ENCODE measurements at regions not wholly inside any gene's neighbourhood (a gene's known extent, or its start where the extent isn't known, plus 50 kb on each side); places are given as distances from the start of the nearest gene placed in this dataset.

- no peak overlapping the region for H3K4me2 ChIP-seq (ENCODE audit: low read length)
- no peaks in the 10 kb centered on the region for H3K9me2 ChIP-seq (ENCODE audit: low read depth, low read length)
- H4K20me1 ChIP-seq (ENCODE audit: insufficient read depth, low read length): no peaks in the 10 kb centered on the region
- no peak overlapping the region for H3K9ac ChIP-seq (ENCODE audit: low read length)
- no peaks in the 10 kb centered on the region for H3K36me3 ChIP-seq (ENCODE audit: insufficient read depth, low read length)
- no peak for TF ChIP-seq EZH2 (IDR thresholded peaks at IDR 0.05; ENCODE audit: borderline replicate concordance, low read length)
- no peak for TF ChIP-seq CTCF (IDR thresholded peaks at IDR 0.05; ENCODE audit: low read length)
- no peaks in the 10 kb centered on the region for H3F3A ChIP-seq (ENCODE audit: insufficient read depth, low read length)
- no peaks in the 10 kb centered on the region for H3K27me3 ChIP-seq (ENCODE audit: insufficient read depth, low read length)
- H3K4me1 ChIP-seq (ENCODE audit: insufficient read depth, low read length, severe bottlenecking): no peaks in the 10 kb centered on the region
- H3K79me2 ChIP-seq (ENCODE audit: insufficient read depth, low read length): no peaks in the 10 kb centered on the region
- H3K9me3 ChIP-seq (ENCODE audit: low read length): no peaks in the 10 kb centered on the region
- H3K4me3 ChIP-seq (ENCODE audit: low read depth, low read length, poor library complexity, severe bottlenecking): no peak overlapping the region
- no peak overlapping the region for H3K27ac ChIP-seq (ENCODE audit: low read depth, low read length, poor library complexity, severe bottlenecking)
- no peak overlapping the region for H2AFZ ChIP-seq (ENCODE audit: low read length)
Observed at GRCh38 chr9:120242116-120242811, 337.7 kb downstream of the CDK5RAP2 start.

GRCh38 chr9:120236596-120236995, 343.4 kb downstream of the CDK5RAP2 start:
- Histone ChIP-seq H3K9me3 (ENCODE audit: low read length) (no peaks in the 10 kb centered on the region), H3K79me2 (ENCODE audit: insufficient read depth, low read length) (no peaks in the 10 kb centered on the region), H3K4me1 (ENCODE audit: insufficient read depth, low read length, severe bottlenecking) (no peaks in the 10 kb centered on the region), H3K9me2 (ENCODE audit: low read depth, low read length) (no peaks in the 10 kb centered on the region), H3K4me2 (ENCODE audit: low read length) (no peak overlapping the region), H2AFZ (ENCODE audit: low read length) (no peak overlapping the region), H3F3A (ENCODE audit: insufficient read depth, low read length) (no peaks in the 10 kb centered on the region), H3K27ac (ENCODE audit: low read depth, low read length, poor library complexity, severe bottlenecking) (no peak overlapping the region), H3K36me3 (ENCODE audit: insufficient read depth, low read length) (no peaks in the 10 kb centered on the region), H3K9ac (ENCODE audit: low read length) (no peak overlapping the region), H3K27me3 (ENCODE audit: insufficient read depth, low read length) (no peaks in the 10 kb centered on the region), H4K20me1 (ENCODE audit: insufficient read depth, low read length) (no peaks in the 10 kb centered on the region), H3K4me3 (ENCODE audit: low read depth, low read length, poor library complexity, severe bottlenecking) (no peak overlapping the region)
- TF ChIP-seq EZH2 (IDR thresholded peaks at IDR 0.05; ENCODE audit: borderline replicate concordance, low read length) (no peak), CTCF (IDR thresholded peaks at IDR 0.05; ENCODE audit: low read length) (no peak)

GRCh38 chr9:120235081-120235480, 344.9 kb downstream of the CDK5RAP2 start:
- no peak overlapping the region for H3K9ac ChIP-seq (ENCODE audit: low read length)
- H3K27ac ChIP-seq (ENCODE audit: low read depth, low read length, poor library complexity, severe bottlenecking): no peak overlapping the region
- no peaks in the 10 kb centered on the region for H3K9me2 ChIP-seq (ENCODE audit: low read depth, low read length)
- no peaks in the 10 kb centered on the region for H3K27me3 ChIP-seq (ENCODE audit: insufficient read depth, low read length)
- H4K20me1 ChIP-seq (ENCODE audit: insufficient read depth, low read length): no peaks in the 10 kb centered on the region
- H3K36me3 ChIP-seq (ENCODE audit: insufficient read depth, low read length): no peaks in the 10 kb centered on the region
- H3K4me1 ChIP-seq (ENCODE audit: insufficient read depth, low read length, severe bottlenecking): no peaks in the 10 kb centered on the region
- no peak overlapping the region for H3K4me2 ChIP-seq (ENCODE audit: low read length)
- no peak overlapping the region for H2AFZ ChIP-seq (ENCODE audit: low read length)
- H3K79me2 ChIP-seq (ENCODE audit: insufficient read depth, low read length): no peaks in the 10 kb centered on the region
- no peaks in the 10 kb centered on the region for H3F3A ChIP-seq (ENCODE audit: insufficient read depth, low read length)
- H3K4me3 ChIP-seq (ENCODE audit: low read depth, low read length, poor library complexity, severe bottlenecking): no peak overlapping the region
- TF ChIP-seq CTCF (IDR thresholded peaks at IDR 0.05; ENCODE audit: low read length) (no peak), EZH2 (IDR thresholded peaks at IDR 0.05; ENCODE audit: borderline replicate concordance, low read length) (no peak)
- H3K9me3 ChIP-seq (ENCODE audit: low read length): no peaks in the 10 kb centered on the region

All from OCI-LY1 (cell line).